ENCODE measurements at regions not wholly inside any gene's neighbourhood (a gene's known extent, or its start where the extent isn't known, plus 50 kb on each side); places are given as distances from the start of the nearest gene placed in this dataset.
"Not testable (repeated sequence)": the region's sequence is repeated elsewhere in the genome, so short reads cannot be mapped to it uniquely, and the experiment has no call there.

GRCh38 chr10:81280497-81281479 is 594.2 kb upstream of the NRG3 start:
- no peak for DNase-seq

GRCh38 chr10:81288544-81288943 is 586.5 kb upstream of the NRG3 start:
- DNase-seq: no peak

GRCh38 chr10:81297292-81297691 is 577.7 kb upstream of the NRG3 start:
- no peak for DNase-seq

- no peak for DNase-seq
Measured at GRCh38 chr10:81303656-81304055, 571.3 kb upstream of the NRG3 start.

- no peak for DNase-seq
Measured at GRCh38 chr10:81306971-81307782, 567.8 kb upstream of the NRG3 start.

GRCh38 chr10:81309041-81309552 is 565.9 kb upstream of the NRG3 start:
- no peak for DNase-seq

GRCh38 chr10:81314471-81314870 is 560.5 kb upstream of the NRG3 start:
- no peak for DNase-seq

GRCh38 chr10:81315026-81315425 is 560.0 kb upstream of the NRG3 start:
- no peak for DNase-seq

- DNase-seq: no peak
Measured at GRCh38 chr10:81348003-81348402, 527.0 kb upstream of the NRG3 start.

- no peak for DNase-seq
Measured at GRCh38 chr10:81367132-81367531, 507.9 kb upstream of the NRG3 start.

GRCh38 chr10:81386817-81387216 is 488.2 kb upstream of the NRG3 start:
- DNase-seq: no peak

GRCh38 chr10:81403451-81403850 is 471.5 kb upstream of the NRG3 start:
- DNase-seq: no peak

- DNase-seq: no peak
Measured at GRCh38 chr10:81405399-81405798, 469.6 kb upstream of the NRG3 start.

GRCh38 chr10:81414038-81414437 is 461.0 kb upstream of the NRG3 start:
- DNase-seq: no peak

- DNase-seq: no peak
Measured at GRCh38 chr10:81426722-81427121, 448.3 kb upstream of the NRG3 start.

GRCh38 chr10:81428456-81429134 is 446.4 kb upstream of the NRG3 start:
- DNase-seq: no peak

- DNase-seq: no peak
Measured at GRCh38 chr10:81439445-81439844, 435.5 kb upstream of the NRG3 start.

- not testable (repeated sequence) for DNase-seq
Measured at GRCh38 chr10:81441624-81442023, 433.4 kb upstream of the NRG3 start.

- no peak for DNase-seq
Measured at GRCh38 chr10:81444242-81444929, 430.6 kb upstream of the NRG3 start.

- no peak for DNase-seq
Measured at GRCh38 chr10:81450651-81451050, 424.3 kb upstream of the NRG3 start.

GRCh38 chr10:81472927-81473470 is 402.0 kb upstream of the NRG3 start:
- no peak for DNase-seq

GRCh38 chr10:81473755-81474154 is 401.2 kb upstream of the NRG3 start:
- DNase-seq: no peak

Data from C1 segment of cervical spinal cord (tissue), 14 donors.